Neural progenitor cell (in vitro differentiated cells): ENCODE measurements at regions not wholly inside any gene's neighbourhood (a gene's known extent, or its start where the extent isn't known, plus 50 kb on each side); places are given as distances from the start of the nearest gene placed in this dataset.
"Not testable (repeated sequence)": the region's sequence is repeated elsewhere in the genome, so short reads cannot be mapped to it uniquely, and the experiment has no call there.

Source experiments
- DNase-seq: peaks from one replicate; pipeline ENCODE4 v3.0.0-alpha.2; 2016; ENCODE audit warnings: low spot score
- H2AFZ ChIP-seq: fragments of 200-600 bp; sonication (generic); replicated peaks from 2 replicates; pipeline ENCODE4 v1.6.1; 2016; ENCODE audit warnings: antibody characterized with exemption
- H3F3A ChIP-seq: fragments of 200-600 bp; sonication (generic); 2 replicates; pipeline ENCODE4 v1.6.1; 2016; ENCODE audit warnings: antibody characterized with exemption, low read depth
- H3K27ac ChIP-seq: fragments of 200-600 bp; sonication (generic); 2 replicates; pipeline ENCODE4 v1.5.1; 2016; ENCODE audit warnings: mild to moderate bottlenecking
- H3K27me3 ChIP-seq: fragments of 200-600 bp; sonication (generic); 2 replicates; pipeline ENCODE4 v1.6.1; 2016; ENCODE audit warnings: mild to moderate bottlenecking, moderate library complexity
- H3K36me3 ChIP-seq: fragments of 200-600 bp; sonication (generic); 2 replicates; pipeline ENCODE4 v1.5.1; 2016
- H3K4me1 ChIP-seq: fragments of 200-600 bp; sonication (generic); 2 replicates; pipeline ENCODE4 v1.6.1; 2016; ENCODE audit warnings: mixed run types
- H3K4me2 ChIP-seq: fragments of 200-600 bp; sonication (generic); 2 replicates; pipeline ENCODE4 v1.6.1; 2016
- H3K4me3 ChIP-seq: fragments of 200-600 bp; sonication (generic); 2 replicates; pipeline ENCODE4 v1.5.1; 2016
- H3K79me2 ChIP-seq: fragments of 200-600 bp; sonication (generic); 2 replicates; pipeline ENCODE4 v1.6.1; 2016; ENCODE audit warnings: low read depth
- H3K9ac ChIP-seq: fragments of 200-600 bp; sonication (generic); 2 replicates; pipeline ENCODE4 v1.6.1; 2016
- H3K9me3 ChIP-seq: fragments of 200-600 bp; sonication (generic); 2 replicates; pipeline ENCODE4 v1.5.1; 2016; ENCODE audit warnings: low read depth
- H4K20me1 ChIP-seq: fragments of 200-600 bp; sonication (generic); 2 replicates; pipeline ENCODE4 v1.6.1; 2016; ENCODE audit warnings: low read depth
- H3K27ac Mint-ChIP-seq: 3 replicates; pipeline ENCODE4 v1.8.0; 2021; ENCODE audit warnings: mixed read lengths
- H3K27me3 Mint-ChIP-seq: 2 replicates; pipeline ENCODE4 v1.8.0; 2022; ENCODE audit warnings: low read depth, mild to moderate bottlenecking, inconsistent platforms, moderate library complexity, mixed read lengths; ENCODE audit not compliant: insufficient read depth
- H3K36me3 Mint-ChIP-seq: 3 replicates; pipeline ENCODE4 v1.8.0; 2021; ENCODE audit warnings: mixed read lengths
- H3K4me1 Mint-ChIP-seq: 3 replicates; pipeline ENCODE4 v1.8.0; 2021; ENCODE audit warnings: mixed read lengths
- H3K4me3 Mint-ChIP-seq: 3 replicates; pipeline ENCODE4 v1.8.0; 2021; ENCODE audit warnings: mild to moderate bottlenecking, moderate library complexity, mixed read lengths
- H3K9me3 Mint-ChIP-seq: 3 replicates; pipeline ENCODE4 v1.8.0; 2020; ENCODE audit warnings: mixed read lengths
- CTCF ChIP-seq: fragments of 200-600 bp; sonication (generic); IDR thresholded peaks from 2 replicates; pipeline ENCODE4 v1.5.1; 2017; ENCODE audit warnings: antibody characterized with exemption, mild to moderate bottlenecking
- EZH2 ChIP-seq: fragments of 200-600 bp; sonication (generic); IDR thresholded peaks from 2 replicates; pipeline ENCODE4 v1.6.1; 2017; ENCODE audit warnings: antibody characterized with exemption, mild to moderate bottlenecking, moderate library complexity
- EZH2phosphoT487 ChIP-seq: fragments of 200-600 bp; sonication (generic); IDR thresholded peaks from 2 replicates; pipeline ENCODE4 v1.6.1; 2017; ENCODE audit warnings: antibody characterized with exemption

- Histone ChIP-seq H3K27ac (no peak overlapping the region), H3K36me3 (no peaks in the 10 kb centered on the region), H3K79me2 (no peaks in the 10 kb centered on the region), H3F3A (no peaks in the 10 kb centered on the region), H2AFZ (no peak overlapping the region), H3K9ac (no peak overlapping the region), H3K4me1 (no peaks in the 10 kb centered on the region), H3K9me3 (no peaks in the 10 kb centered on the region), H4K20me1 (no peaks in the 10 kb centered on the region), H3K4me3 (no peak overlapping the region), H3K27me3 (no peaks in the 10 kb centered on the region), H3K4me2 (no peak overlapping the region)
- H3K27me3 Mint-ChIP-seq = no peaks in the 10 kb centered on the region
- peaks cover 7% of the 10 kb centered on the region for H3K9me3 Mint-ChIP-seq
- TF ChIP-seq CTCF = no peak
- no peak for TF ChIP-seq EZH2phosphoT487
- TF ChIP-seq EZH2 = no peak
- H3K4me1 Mint-ChIP-seq = no peaks in the 10 kb centered on the region
- no peak overlapping the region for H3K4me3 Mint-ChIP-seq
- no peaks in the 10 kb centered on the region for H3K36me3 Mint-ChIP-seq
- H3K27ac Mint-ChIP-seq = no peak overlapping the region
- DNase-seq = no peak
Measured at GRCh38 chr2:194802589-194802988, 854.4 kb upstream of the SLC39A10 start.

GRCh38 chr2:194787071-194787470 is 870.0 kb upstream of the SLC39A10 start:
- not testable (repeated sequence) for H3K27me3 ChIP-seq, H3K9ac ChIP-seq, H3K36me3 ChIP-seq, H3K4me3 Mint-ChIP-seq, H3K27me3 Mint-ChIP-seq, H3K27ac Mint-ChIP-seq, H3K79me2 ChIP-seq, H4K20me1 ChIP-seq, DNase-seq, H3K4me3 ChIP-seq, H3K4me2 ChIP-seq, H3K4me1 Mint-ChIP-seq, H3K9me3 ChIP-seq, H2AFZ ChIP-seq, H3K9me3 Mint-ChIP-seq, H3K36me3 Mint-ChIP-seq, H3F3A ChIP-seq, H3K27ac ChIP-seq
- peaks cover 22% of the 10 kb centered on the region for H3K4me1 ChIP-seq

- not testable (repeated sequence) for H3K27ac Mint-ChIP-seq, H3K4me1 ChIP-seq, H3K4me1 Mint-ChIP-seq, H3K27me3 Mint-ChIP-seq, H3K36me3 ChIP-seq, DNase-seq, H3K27ac ChIP-seq, H3K4me2 ChIP-seq, H3K9me3 ChIP-seq, H3K79me2 ChIP-seq, H3K27me3 ChIP-seq, H3K9me3 Mint-ChIP-seq, H4K20me1 ChIP-seq, H3K4me3 ChIP-seq, H3K36me3 Mint-ChIP-seq, H3K4me3 Mint-ChIP-seq, H3F3A ChIP-seq, H3K9ac ChIP-seq, H2AFZ ChIP-seq
Measured at GRCh38 chr2:194771394-194771793, 885.6 kb upstream of the SLC39A10 start.

GRCh38 chr2:194769030-194769429 is 888.0 kb upstream of the SLC39A10 start:
- H3K4me1 Mint-ChIP-seq = no peaks in the 10 kb centered on the region
- Histone ChIP-seq H3K27me3 (no peaks in the 10 kb centered on the region), H3K4me2 (no peak overlapping the region), H3K36me3 (no peaks in the 10 kb centered on the region), H3K27ac (no peak overlapping the region), H3K9ac (no peak overlapping the region), H3K4me1 (peaks cover 8% of the 10 kb centered on the region), H3K79me2 (no peaks in the 10 kb centered on the region), H3K4me3 (no peak overlapping the region), H3F3A (no peaks in the 10 kb centered on the region), H4K20me1 (no peaks in the 10 kb centered on the region), H3K9me3 (peaks cover 4% of the 10 kb centered on the region), H2AFZ (no peak overlapping the region)
- H3K9me3 Mint-ChIP-seq = no peaks in the 10 kb centered on the region
- DNase-seq = no peak
- H3K27me3 Mint-ChIP-seq = no peaks in the 10 kb centered on the region
- H3K36me3 Mint-ChIP-seq = no peaks in the 10 kb centered on the region
- H3K27ac Mint-ChIP-seq = no peak overlapping the region
- no peak overlapping the region for H3K4me3 Mint-ChIP-seq
- TF ChIP-seq EZH2 (no peak), EZH2phosphoT487 (no peak), CTCF (no peak)
